SU-DHL-6 (cell line): ENCODE measurements at regions not wholly inside any gene's neighbourhood (a gene's known extent, or its start where the extent isn't known, plus 50 kb on each side); places are given as distances from the start of the nearest gene placed in this dataset.

Experiments used
- EZH2phosphoT487 ChIP-seq: fragments of 200-600 bp; sonication (generic), shearing (Covaris generic); conservative IDR thresholded peaks from 2 replicates; pipeline ENCODE4 v1.6.1; 2018; ENCODE audit warnings: mild to moderate bottlenecking, antibody characterized with exemption, low read length, moderate library complexity, mixed read lengths
- TF ChIP-seq, protein P1 (sequence below): fragments of 200-600 bp; sonication (generic); IDR thresholded peaks from one replicate; pipeline ENCODE4 v1.5.1; 2017; ENCODE audit warnings: antibody characterized with exemption, mild to moderate bottlenecking, low read length, moderate library complexity; ENCODE audit not compliant: insufficient read depth, poor library complexity, severe bottlenecking

DNA sequence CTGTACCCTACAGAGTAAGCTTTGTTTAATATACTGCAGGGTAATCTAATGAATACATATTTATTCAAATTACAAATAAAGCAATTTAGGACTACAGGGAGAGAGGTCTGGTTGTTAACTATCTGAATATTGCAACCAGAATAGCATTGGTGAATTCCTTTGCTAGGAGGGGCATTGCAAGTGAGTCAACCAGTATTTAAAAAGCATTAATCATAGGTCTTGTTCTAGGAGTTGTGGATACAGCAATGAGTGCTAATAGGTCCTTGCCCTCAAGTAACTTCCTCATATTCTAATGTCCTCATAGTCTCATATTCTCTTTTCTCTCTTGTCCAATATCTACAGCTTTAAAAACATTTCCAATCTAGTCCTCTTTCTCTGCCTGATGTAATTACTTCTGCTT, 531.4 kb downstream of the CDH11 start:
- TF ChIP-seq, protein P1, sequence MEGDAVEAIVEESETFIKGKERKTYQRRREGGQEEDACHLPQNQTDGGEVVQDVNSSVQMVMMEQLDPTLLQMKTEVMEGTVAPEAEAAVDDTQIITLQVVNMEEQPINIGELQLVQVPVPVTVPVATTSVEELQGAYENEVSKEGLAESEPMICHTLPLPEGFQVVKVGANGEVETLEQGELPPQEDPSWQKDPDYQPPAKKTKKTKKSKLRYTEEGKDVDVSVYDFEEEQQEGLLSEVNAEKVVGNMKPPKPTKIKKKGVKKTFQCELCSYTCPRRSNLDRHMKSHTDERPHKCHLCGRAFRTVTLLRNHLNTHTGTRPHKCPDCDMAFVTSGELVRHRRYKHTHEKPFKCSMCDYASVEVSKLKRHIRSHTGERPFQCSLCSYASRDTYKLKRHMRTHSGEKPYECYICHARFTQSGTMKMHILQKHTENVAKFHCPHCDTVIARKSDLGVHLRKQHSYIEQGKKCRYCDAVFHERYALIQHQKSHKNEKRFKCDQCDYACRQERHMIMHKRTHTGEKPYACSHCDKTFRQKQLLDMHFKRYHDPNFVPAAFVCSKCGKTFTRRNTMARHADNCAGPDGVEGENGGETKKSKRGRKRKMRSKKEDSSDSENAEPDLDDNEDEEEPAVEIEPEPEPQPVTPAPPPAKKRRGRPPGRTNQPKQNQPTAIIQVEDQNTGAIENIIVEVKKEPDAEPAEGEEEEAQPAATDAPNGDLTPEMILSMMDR, result no peak
- no peak for TF ChIP-seq EZH2phosphoT487
